Nephron progenitor cell (in vitro differentiated cells): ENCODE measurements at regions not wholly inside any gene's neighbourhood (a gene's known extent, or its start where the extent isn't known, plus 50 kb on each side); places are given as distances from the start of the nearest gene placed in this dataset.
A peak's percentile ranks its signal among the peaks of the same experiment; 100 is the strongest.

ENCODE experiments used
- DNase-seq: peaks from one replicate; pipeline ENCODE4 v3.0.0; 2021
- H3K27ac Mint-ChIP-seq: 2 replicates; pipeline ENCODE4 v1.8.0; 2021; ENCODE audit warnings: mild to moderate bottlenecking, moderate library complexity, mixed read lengths
- H3K27me3 Mint-ChIP-seq: 2 replicates; pipeline ENCODE4 v1.8.0; 2021; ENCODE audit warnings: mild to moderate bottlenecking, low read depth, mixed read lengths; ENCODE audit not compliant: poor library complexity
- H3K36me3 Mint-ChIP-seq: 2 replicates; pipeline ENCODE4 v1.8.0; 2021; ENCODE audit warnings: low read depth, mixed read lengths
- H3K4me1 Mint-ChIP-seq: 2 replicates; pipeline ENCODE4 v1.8.0; 2021; ENCODE audit warnings: mixed read lengths
- H3K4me3 Mint-ChIP-seq: 2 replicates; pipeline ENCODE4 v1.8.0; 2021; ENCODE audit warnings: mild to moderate bottlenecking, moderate library complexity, mixed read lengths
- H3K9me3 Mint-ChIP-seq: 2 replicates; pipeline ENCODE4 v1.8.0; 2021; ENCODE audit warnings: mild to moderate bottlenecking, moderate library complexity, mixed read lengths
- CTCF ChIP-seq: fragments of 200-600 bp; sonication (generic); IDR thresholded peaks from 2 replicates; pipeline ENCODE4 v1.5.0; 2021; ENCODE audit warnings: antibody characterized with exemption

- Mint-ChIP-seq H3K4me1 (peaks cover 88% of the 10 kb centered on the region), H3K36me3 (no peaks in the 10 kb centered on the region), H3K27me3 (peaks cover 7% of the 10 kb centered on the region), H3K4me3 (peak overlapping the region; percentile 40), H3K27ac (peak overlapping the region; percentile 95), H3K9me3 (no peaks in the 10 kb centered on the region)
- DNase-seq: no peak
- no peak for TF ChIP-seq CTCF
Observed at GRCh38 chr22:49151256-49152126, 676.2 kb downstream of the BRD1 start.

DNA sequence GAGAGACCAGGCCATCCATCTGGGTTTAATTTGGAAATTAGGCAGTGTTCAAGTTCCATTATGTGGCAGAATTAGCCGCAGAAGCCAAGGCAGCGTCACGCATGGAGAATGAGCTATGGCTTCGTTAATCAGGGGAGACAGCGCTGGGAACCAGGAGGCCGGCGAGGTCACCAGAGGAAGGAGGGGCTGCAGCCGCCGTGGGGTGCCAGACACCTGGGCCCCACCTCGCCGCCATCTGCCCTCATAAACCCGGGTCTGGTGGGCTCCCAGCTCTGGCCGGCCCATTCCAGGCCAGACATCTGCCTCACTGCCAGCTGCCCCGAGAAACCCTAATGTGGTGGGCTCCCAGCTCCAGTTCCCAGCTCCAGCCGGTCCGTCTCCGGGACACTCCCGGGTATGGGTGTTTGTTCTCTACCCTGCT lies 676.9 kb downstream of the BRD1 start:
- peak; percentile 41 for DNase-seq
- Mint-ChIP-seq H3K4me3 (peak overlapping the region; percentile 36), H3K27me3 (peaks cover 5% of the 10 kb centered on the region), H3K4me1 (peaks cover 81% of the 10 kb centered on the region), H3K27ac (no peak overlapping the region), H3K36me3 (no peaks in the 10 kb centered on the region), H3K9me3 (peaks cover 5% of the 10 kb centered on the region)
- no peak for TF ChIP-seq CTCF

DNA sequence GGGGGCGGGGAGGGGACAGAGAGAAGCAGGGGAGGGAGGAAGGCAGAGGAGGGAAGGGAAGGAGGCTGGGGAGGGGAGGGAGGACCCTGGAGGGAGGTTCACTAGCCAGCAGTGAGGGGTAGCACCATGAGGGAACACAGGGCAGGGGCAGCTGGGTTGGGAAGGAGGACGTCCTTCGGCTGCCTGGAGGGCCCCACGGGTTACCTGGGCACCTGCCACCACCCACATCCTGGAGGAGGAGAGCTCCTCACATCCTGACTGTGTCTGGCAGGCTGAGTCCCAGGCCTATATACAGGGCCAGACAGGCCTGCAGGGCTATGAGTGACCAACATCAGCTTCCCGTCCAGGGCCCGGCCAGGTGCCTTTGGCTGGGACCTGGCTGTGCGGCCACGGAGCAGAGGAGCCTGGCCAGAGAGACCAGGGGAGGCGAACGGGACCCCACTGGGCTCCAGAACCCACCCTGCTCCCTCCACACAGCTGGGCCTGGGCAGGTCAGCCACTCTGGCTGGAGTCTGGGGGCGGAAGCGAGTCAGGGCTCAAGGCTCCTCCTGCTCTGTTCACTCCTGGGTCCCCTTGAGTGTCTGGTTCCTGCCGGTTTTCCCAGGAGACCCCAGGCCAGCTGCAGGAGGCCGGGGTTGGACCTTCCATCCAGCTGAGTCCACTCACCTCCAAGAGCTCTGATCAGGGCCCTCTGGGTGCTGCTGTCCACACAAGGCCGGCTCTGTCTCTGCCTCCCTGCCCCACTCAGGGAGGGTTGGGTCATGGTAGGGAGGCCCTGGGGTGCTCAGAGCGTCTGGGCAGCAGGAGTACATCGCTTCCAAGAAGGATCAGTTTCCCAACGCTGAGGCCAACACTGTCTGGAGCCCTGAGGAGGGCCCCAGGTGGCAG lies 677.7 kb downstream of the BRD1 start:
- no peaks in the 10 kb centered on the region for H3K36me3 Mint-ChIP-seq
- H3K9me3 Mint-ChIP-seq: peaks cover 13% of the 10 kb centered on the region
- no peak for TF ChIP-seq CTCF
- no peak overlapping the region for H3K27ac Mint-ChIP-seq
- peaks cover 5% of the 10 kb centered on the region for H3K27me3 Mint-ChIP-seq
- H3K4me1 Mint-ChIP-seq: peaks cover 73% of the 10 kb centered on the region
- DNase-seq: no peak
- H3K4me3 Mint-ChIP-seq: no peak overlapping the region

DNA sequence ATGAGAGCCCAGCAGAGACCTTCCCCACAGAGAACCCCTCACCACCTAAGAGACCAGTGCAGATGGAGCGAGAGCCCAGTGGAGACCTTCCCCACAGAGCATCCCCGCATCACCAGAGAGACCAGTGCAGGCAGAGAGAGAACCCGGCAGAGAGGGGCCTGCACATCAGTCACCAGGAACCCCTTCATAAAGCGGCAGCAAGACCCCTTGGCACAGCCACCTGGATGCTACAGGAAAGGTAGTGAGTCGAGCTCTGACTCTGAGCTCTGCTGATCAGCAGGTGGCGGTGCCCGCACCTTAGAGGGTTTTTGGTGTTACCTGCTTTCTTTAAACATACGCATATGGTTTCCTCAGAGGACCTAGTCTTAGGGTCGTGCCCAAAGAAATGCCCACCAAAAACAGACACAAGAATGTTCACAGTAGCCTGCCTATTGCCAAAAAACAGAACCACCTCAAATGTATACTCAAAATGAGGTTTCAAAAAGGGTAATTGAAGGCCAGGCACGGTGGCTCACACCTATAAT lies 678.7 kb downstream of the BRD1 start:
- H3K27me3 Mint-ChIP-seq: peaks cover 5% of the 10 kb centered on the region
- no peaks in the 10 kb centered on the region for H3K36me3 Mint-ChIP-seq
- H3K9me3 Mint-ChIP-seq: peaks cover 21% of the 10 kb centered on the region
- H3K4me1 Mint-ChIP-seq: peaks cover 64% of the 10 kb centered on the region
- H3K27ac Mint-ChIP-seq: no peak overlapping the region
- no peak overlapping the region for H3K4me3 Mint-ChIP-seq
- DNase-seq: no peak
- TF ChIP-seq CTCF: no peak

DNA sequence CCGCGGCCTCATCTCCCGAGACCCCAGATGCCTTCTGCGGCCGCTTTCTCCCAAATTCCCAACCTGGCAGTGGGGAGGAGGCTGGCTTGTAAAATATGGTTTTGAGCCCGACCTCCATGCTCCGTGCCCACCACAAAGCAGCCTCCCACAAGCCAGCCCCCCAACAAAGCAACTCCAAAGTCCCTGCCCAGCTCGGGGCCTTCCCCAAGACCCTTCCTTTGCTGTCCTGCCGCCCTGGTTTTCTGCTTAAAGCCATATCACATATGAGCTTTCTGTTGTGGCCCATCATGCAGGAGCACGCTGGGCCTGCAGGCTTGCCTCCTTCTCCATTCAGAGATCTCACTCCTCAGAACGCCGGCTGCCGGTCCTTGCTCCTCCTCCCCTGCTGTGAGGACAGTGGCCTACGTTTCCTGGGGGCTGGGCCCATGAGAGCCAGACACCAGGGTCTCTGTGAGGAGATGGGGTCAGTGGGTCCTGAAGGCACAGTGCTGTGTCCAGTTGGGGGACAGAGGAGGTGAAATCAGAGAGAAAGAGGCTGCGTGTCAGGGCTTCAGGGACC lies 680.0 kb downstream of the BRD1 start:
- DNase-seq: no peak
- no peak overlapping the region for H3K27ac Mint-ChIP-seq
- peaks cover 21% of the 10 kb centered on the region for H3K9me3 Mint-ChIP-seq
- H3K4me3 Mint-ChIP-seq: no peak overlapping the region
- H3K27me3 Mint-ChIP-seq: peaks cover 10% of the 10 kb centered on the region
- no peaks in the 10 kb centered on the region for H3K36me3 Mint-ChIP-seq
- no peak for TF ChIP-seq CTCF
- peaks cover 53% of the 10 kb centered on the region for H3K4me1 Mint-ChIP-seq
